DMS79 (cell line): ENCODE measurements at regions not wholly inside any gene's neighbourhood (a gene's known extent, or its start where the extent isn't known, plus 50 kb on each side); places are given as distances from the start of the nearest gene placed in this dataset.
"Not testable (repeated sequence)": the region's sequence is repeated elsewhere in the genome, so short reads cannot be mapped to it uniquely, and the experiment has no call there.

ENCODE experiments used
- DNase-seq: peaks from one replicate; lab custom pipeline; 2025; lab: John Stamatoyannopoulos, UW

GRCh38 chr13:94902722-94903407, 190.5 kb upstream of the SOX21 start:
- DNase-seq, result no peak

- DNase-seq, result no peak
Measured at GRCh38 chr13:94901070-94901469, 188.7 kb upstream of the SOX21 start.

- DNase-seq, result no peak
Measured at GRCh38 chr13:94896719-94897317, 184.5 kb upstream of the SOX21 start.

- no peak for DNase-seq
Measured at GRCh38 chr13:94896238-94896637, 183.9 kb upstream of the SOX21 start.

- no peak for DNase-seq
Measured at GRCh38 chr13:94886191-94886590, 173.8 kb upstream of the SOX21 start.

GRCh38 chr13:94880463-94880862, 168.1 kb upstream of the SOX21 start:
- no peak for DNase-seq

GRCh38 chr13:94878602-94879165, 166.3 kb upstream of the SOX21 start:
- no peak for DNase-seq

GRCh38 chr13:94864474-94864873, 152.1 kb upstream of the SOX21 start:
- no peak for DNase-seq

- no peak for DNase-seq
Measured at GRCh38 chr13:94860981-94861407, 148.6 kb upstream of the SOX21 start.

GRCh38 chr13:94859811-94860210, 147.5 kb upstream of the SOX21 start:
- DNase-seq, result no peak

- DNase-seq, result no peak
Measured at GRCh38 chr13:94859278-94859691, 146.9 kb upstream of the SOX21 start.

GRCh38 chr13:94858856-94859255, 146.5 kb upstream of the SOX21 start:
- no peak for DNase-seq

- no peak for DNase-seq
Measured at GRCh38 chr13:94854688-94855087, 142.3 kb upstream of the SOX21 start.

- no peak for DNase-seq
Measured at GRCh38 chr13:94851576-94851975, 139.2 kb upstream of the SOX21 start.

GRCh38 chr13:94849254-94849653, 136.9 kb upstream of the SOX21 start:
- no peak for DNase-seq

GRCh38 chr13:94842901-94843300, 130.6 kb upstream of the SOX21 start:
- no peak for DNase-seq

GRCh38 chr13:94837056-94837455, 124.7 kb upstream of the SOX21 start:
- not testable (repeated sequence) for DNase-seq

- DNase-seq, result no peak
Measured at GRCh38 chr13:94829837-94830365, 117.6 kb upstream of the SOX21 start.

GRCh38 chr13:94829185-94829836, 117.0 kb upstream of the SOX21 start:
- DNase-seq, result no peak

GRCh38 chr13:94827566-94827965, 115.2 kb upstream of the SOX21 start:
- no peak for DNase-seq

- DNase-seq, result no peak
Measured at GRCh38 chr13:94825507-94825906, 113.2 kb upstream of the SOX21 start.

GRCh38 chr13:94824601-94825000, 112.3 kb upstream of the SOX21 start:
- DNase-seq, result no peak

- DNase-seq, result no peak
Measured at GRCh38 chr13:94822356-94822755, 110.0 kb upstream of the SOX21 start.
